GM12864 (cell line): ENCODE measurements at regions not wholly inside any gene's neighbourhood (a gene's known extent, or its start where the extent isn't known, plus 50 kb on each side); places are given as distances from the start of the nearest gene placed in this dataset.

Experiments
- DNase-seq: peaks from one replicate; pipeline ENCODE4 v3.0.0-alpha.2; 2011; ENCODE audit warnings: low read depth
- H3K4me3 ChIP-seq: 2 replicates; pipeline ENCODE4 v1.5.1; 2011; ENCODE audit warnings: mild to moderate bottlenecking, low read depth, low read length, control low read depth
- TF ChIP-seq, protein P1 (sequence below): IDR thresholded peaks from 2 replicates; pipeline ENCODE4 v1.5.1; 2011; ENCODE audit warnings: low read depth, mild to moderate bottlenecking, moderate library complexity, low read length, control low read depth, inconsistent platforms; ENCODE audit errors: missing control alignments

GRCh38 chr1:59164371-59164770, 132.5 kb upstream of the FGGY start:
- TF ChIP-seq, protein P1, sequence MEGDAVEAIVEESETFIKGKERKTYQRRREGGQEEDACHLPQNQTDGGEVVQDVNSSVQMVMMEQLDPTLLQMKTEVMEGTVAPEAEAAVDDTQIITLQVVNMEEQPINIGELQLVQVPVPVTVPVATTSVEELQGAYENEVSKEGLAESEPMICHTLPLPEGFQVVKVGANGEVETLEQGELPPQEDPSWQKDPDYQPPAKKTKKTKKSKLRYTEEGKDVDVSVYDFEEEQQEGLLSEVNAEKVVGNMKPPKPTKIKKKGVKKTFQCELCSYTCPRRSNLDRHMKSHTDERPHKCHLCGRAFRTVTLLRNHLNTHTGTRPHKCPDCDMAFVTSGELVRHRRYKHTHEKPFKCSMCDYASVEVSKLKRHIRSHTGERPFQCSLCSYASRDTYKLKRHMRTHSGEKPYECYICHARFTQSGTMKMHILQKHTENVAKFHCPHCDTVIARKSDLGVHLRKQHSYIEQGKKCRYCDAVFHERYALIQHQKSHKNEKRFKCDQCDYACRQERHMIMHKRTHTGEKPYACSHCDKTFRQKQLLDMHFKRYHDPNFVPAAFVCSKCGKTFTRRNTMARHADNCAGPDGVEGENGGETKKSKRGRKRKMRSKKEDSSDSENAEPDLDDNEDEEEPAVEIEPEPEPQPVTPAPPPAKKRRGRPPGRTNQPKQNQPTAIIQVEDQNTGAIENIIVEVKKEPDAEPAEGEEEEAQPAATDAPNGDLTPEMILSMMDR = no peak
- no peak for DNase-seq

DNA sequence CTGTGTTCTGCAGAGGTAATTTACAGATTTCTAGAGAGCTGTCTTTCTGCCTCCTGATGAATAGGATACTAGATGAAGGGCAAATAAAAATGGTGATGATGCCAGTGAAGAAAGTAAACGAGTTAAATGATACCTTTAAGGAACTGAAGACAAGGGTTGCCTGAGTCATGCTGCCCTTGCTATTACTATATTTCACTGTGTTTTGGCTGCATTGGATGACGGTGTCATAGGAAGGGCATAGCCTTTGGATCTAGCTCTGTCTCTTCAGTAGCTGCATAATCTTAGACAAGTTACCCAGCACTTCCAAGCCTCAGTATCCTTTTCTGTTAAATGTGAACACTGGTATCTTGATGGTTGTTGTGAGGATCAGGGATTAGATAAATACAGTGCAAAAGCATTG, 131.5 kb upstream of the FGGY start:
- no peak for DNase-seq
- TF ChIP-seq, protein P1 = no peak

More at GRCh38 chr1:59164371-59164770, 132.5 kb upstream of the FGGY start:
- no peak overlapping the region for H3K4me3 ChIP-seq

DNA sequence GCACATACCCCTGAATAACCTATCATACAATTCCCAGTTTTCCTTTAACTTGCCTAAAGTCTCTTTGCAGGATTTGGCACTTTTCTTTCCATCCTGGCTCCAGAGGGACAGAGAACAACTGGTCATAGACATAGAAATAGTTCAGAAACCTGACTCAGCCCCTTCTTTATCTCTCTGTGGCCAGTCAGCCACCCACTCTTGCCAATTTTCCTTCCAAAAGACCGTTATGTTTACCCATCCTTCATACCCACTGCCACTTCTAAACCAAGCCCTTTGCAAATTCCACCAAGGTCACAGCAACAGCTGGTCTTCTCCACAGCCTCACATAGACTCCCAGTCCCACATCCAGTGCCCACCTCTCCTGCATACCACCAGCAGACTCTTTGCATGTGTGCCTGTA, 127.2 kb upstream of the FGGY start:
- TF ChIP-seq, protein P1 = no peak
- no peak overlapping the region for H3K4me3 ChIP-seq
- DNase-seq = no peak

More for the DNA sequence above, 131.5 kb upstream of the FGGY start:
- no peak overlapping the region for H3K4me3 ChIP-seq

- H3K4me3 ChIP-seq = no peak overlapping the region
- TF ChIP-seq, protein P1 = no peak
- DNase-seq = no peak
These were observed 126.2 kb upstream of the FGGY start for GRCh38 chr1:59170659-59171058.

DNA sequence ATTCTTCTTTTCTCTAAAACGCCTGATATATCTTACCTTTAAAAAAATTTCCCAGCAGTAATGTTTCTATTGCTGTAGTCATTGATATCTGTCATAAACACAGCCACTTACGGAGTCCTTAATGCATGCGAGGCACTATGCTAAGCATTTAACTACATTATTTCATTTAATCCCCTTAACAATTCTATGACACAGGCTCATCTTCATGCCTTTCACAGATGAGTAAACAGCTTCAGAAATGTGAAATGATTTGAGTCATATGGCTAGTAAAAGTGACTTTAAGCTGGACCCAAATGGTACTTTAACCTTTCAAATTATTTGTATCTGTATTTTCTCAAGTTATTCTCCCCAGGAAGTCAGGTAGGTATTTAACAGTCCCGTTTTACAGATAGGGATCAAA, 125.1 kb upstream of the FGGY start:
- TF ChIP-seq, protein P1 = no peak

DNA sequence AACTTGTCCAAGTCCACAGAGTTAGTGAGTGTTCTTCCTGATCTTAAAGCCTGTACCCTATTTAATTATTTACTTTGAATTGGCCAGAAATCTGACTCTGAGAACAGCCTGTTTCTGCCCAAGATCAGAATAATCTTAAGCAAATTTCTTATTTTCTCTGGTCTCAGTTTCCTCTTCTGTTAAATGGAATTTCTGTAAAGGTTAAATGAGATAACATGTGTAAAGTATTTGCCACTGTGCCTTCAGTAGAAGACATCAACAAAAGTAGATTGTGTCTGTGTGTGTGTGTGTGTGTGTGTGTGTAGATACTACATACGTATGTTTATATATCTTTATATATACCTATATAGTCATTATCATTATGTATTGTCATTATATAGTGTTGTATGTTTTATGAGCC, 124.2 kb upstream of the FGGY start:
- TF ChIP-seq, protein P1 = no peak
- no peak for DNase-seq

More for the DNA sequence above, 125.1 kb upstream of the FGGY start:
- no peak for DNase-seq
- H3K4me3 ChIP-seq = no peak overlapping the region

DNA sequence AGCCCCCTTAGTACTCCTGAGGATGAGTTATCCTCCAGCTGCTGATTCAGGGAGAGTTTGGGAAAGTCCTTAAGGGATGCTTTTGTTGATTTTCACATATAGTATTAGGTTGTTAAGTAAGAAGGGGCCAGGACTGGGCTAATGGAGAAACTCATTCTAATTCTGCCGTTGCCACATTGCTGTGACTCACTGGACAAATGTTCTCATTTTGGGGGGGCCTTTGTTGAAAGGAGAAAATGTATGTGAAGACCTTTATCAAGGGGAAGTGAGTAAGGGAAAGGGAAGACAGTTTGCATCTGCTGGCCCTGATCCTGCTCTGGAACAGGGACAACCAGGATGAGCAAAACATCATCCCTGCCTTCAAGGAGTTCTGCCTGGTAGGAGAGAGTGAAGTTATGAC, 123.2 kb upstream of the FGGY start:
- no peak overlapping the region for H3K4me3 ChIP-seq
- TF ChIP-seq, protein P1 = no peak
- DNase-seq = no peak

More for the DNA sequence above, 124.2 kb upstream of the FGGY start:
- H3K4me3 ChIP-seq = no peak overlapping the region
